ENCODE measurements at regions not wholly inside any gene's neighbourhood (a gene's known extent, or its start where the extent isn't known, plus 50 kb on each side); places are given as distances from the start of the nearest gene placed in this dataset.

DNA sequence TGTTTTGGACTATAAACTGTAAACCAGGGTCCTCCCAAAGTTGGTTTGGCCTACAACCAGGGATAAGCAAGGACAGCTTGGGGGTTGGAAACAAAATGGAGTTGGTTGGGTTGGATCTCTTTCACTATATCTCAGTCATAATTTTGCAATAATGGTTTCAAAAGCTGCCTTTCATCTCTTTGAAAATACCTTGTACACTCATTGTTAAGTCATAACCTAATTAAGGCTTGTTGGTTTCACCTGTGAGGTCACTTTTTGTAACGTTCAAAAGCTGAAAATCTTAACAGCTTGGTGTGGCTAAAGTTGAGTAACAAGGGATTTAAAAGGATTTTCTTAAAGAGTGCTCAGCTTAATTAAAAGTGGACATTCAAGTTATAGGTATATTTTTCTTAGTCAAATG is 476.1 kb downstream of the IPMK start:
- intact Hi-C loops (cut with DNase I; ENCODE audit: low total_unique reads), result no loop called here
- no peaks in the 10 kb centered on the region for H3K4me1 ChIP-seq
- 73 to 84% (median 75%) methylated on average over 1 of the region's 1 CpG for WGBS, 5 donors
- no peak overlapping the region for H3K4me3 ChIP-seq
- no peak for DNase-seq
- no peak for TF ChIP-seq EP300 (IDR thresholded peaks at IDR 0.05)
- TF ChIP-seq POLR2A (IDR thresholded peaks at IDR 0.05), result no peak
- TF ChIP-seq, protein P1, sequence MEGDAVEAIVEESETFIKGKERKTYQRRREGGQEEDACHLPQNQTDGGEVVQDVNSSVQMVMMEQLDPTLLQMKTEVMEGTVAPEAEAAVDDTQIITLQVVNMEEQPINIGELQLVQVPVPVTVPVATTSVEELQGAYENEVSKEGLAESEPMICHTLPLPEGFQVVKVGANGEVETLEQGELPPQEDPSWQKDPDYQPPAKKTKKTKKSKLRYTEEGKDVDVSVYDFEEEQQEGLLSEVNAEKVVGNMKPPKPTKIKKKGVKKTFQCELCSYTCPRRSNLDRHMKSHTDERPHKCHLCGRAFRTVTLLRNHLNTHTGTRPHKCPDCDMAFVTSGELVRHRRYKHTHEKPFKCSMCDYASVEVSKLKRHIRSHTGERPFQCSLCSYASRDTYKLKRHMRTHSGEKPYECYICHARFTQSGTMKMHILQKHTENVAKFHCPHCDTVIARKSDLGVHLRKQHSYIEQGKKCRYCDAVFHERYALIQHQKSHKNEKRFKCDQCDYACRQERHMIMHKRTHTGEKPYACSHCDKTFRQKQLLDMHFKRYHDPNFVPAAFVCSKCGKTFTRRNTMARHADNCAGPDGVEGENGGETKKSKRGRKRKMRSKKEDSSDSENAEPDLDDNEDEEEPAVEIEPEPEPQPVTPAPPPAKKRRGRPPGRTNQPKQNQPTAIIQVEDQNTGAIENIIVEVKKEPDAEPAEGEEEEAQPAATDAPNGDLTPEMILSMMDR (IDR thresholded peaks at IDR 0.05), result no peak
- no peak for TF ChIP-seq POLR2AphosphoS5 (IDR thresholded peaks at IDR 0.05)
- no peaks in the 10 kb centered on the region for H3K27me3 ChIP-seq
- H3K27ac ChIP-seq, result no peak overlapping the region
- H3K36me3 ChIP-seq, result no peaks in the 10 kb centered on the region
- no peaks in the 10 kb centered on the region for H3K9me3 ChIP-seq

DNA sequence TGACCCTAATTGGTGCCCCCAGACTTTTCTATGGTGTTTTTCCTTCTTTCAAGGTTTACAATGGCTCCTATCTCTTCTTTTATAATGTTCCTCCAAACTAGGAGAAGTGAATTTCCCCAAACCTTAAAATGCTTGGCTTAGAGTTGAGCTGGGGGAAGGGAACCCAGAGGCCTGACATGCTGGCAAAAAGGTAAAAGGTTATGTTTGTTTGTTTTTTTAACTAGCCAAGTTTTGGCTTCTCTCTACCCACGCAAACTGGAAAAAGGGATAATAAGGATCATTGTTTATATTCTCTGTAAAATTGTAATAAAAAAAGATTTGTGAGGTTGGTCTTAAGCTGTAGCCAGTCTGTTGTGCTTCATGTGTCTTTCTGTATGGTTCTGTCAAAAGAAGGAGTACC is 477.0 kb downstream of the IPMK start:
- TF ChIP-seq POLR2AphosphoS5 (IDR thresholded peaks at IDR 0.05) (no peak), EP300 (IDR thresholded peaks at IDR 0.05) (no peak), POLR2A (IDR thresholded peaks at IDR 0.05) (no peak)
- TF ChIP-seq, protein P1 (IDR thresholded peaks at IDR 0.05), result no peak
- 73 to 89% (median 86%) methylated on average over 1 of the region's 1 CpG for WGBS, 5 donors
- H3K4me3 ChIP-seq, result no peak overlapping the region
- H3K27ac ChIP-seq, result no peak overlapping the region
- no peaks in the 10 kb centered on the region for H3K27me3 ChIP-seq
- no peaks in the 10 kb centered on the region for H3K4me1 ChIP-seq
- intact Hi-C loops (cut with DNase I; ENCODE audit: low total_unique reads), result no loop called here
- no peaks in the 10 kb centered on the region for H3K9me3 ChIP-seq
- no peaks in the 10 kb centered on the region for H3K36me3 ChIP-seq
- DNase-seq, result no peak

DNA sequence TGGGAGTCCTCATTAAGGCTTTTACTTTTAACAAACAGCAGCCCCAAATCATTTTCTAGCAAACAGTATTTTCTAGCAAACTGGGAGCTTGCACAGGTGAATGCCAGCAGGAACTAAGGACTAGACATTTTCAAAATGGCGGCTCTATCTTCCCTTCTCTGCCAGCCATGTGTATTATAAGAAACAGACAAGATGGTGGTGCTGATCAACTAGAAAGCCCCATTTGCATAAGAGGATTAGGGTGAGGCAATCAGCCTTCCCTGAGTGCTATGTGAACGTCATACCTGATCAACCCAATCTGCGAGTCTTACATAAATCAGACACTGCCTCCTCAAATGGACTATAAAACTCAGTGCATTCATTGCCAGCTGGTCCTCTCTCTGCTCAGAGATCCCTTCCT is 479.6 kb downstream of the IPMK start:
- WGBS, 5 donors, result 84 to 95% (median 92%) methylated on average over 3 of the region's 3 CpGs
- Histone ChIP-seq H3K36me3 (no peaks in the 10 kb centered on the region), H3K9me3 (no peaks in the 10 kb centered on the region), H3K27ac (no peak overlapping the region), H3K4me3 (no peak overlapping the region), H3K4me1 (no peaks in the 10 kb centered on the region), H3K27me3 (no peaks in the 10 kb centered on the region)
- intact Hi-C loops (cut with DNase I; ENCODE audit: low total_unique reads), result no loop called here
- TF ChIP-seq POLR2A (IDR thresholded peaks at IDR 0.05) (no peak), POLR2AphosphoS5 (IDR thresholded peaks at IDR 0.05) (no peak), EP300 (IDR thresholded peaks at IDR 0.05) (no peak)
- TF ChIP-seq, protein P1 (IDR thresholded peaks at IDR 0.05), result no peak
- DNase-seq, result no peak

DNA sequence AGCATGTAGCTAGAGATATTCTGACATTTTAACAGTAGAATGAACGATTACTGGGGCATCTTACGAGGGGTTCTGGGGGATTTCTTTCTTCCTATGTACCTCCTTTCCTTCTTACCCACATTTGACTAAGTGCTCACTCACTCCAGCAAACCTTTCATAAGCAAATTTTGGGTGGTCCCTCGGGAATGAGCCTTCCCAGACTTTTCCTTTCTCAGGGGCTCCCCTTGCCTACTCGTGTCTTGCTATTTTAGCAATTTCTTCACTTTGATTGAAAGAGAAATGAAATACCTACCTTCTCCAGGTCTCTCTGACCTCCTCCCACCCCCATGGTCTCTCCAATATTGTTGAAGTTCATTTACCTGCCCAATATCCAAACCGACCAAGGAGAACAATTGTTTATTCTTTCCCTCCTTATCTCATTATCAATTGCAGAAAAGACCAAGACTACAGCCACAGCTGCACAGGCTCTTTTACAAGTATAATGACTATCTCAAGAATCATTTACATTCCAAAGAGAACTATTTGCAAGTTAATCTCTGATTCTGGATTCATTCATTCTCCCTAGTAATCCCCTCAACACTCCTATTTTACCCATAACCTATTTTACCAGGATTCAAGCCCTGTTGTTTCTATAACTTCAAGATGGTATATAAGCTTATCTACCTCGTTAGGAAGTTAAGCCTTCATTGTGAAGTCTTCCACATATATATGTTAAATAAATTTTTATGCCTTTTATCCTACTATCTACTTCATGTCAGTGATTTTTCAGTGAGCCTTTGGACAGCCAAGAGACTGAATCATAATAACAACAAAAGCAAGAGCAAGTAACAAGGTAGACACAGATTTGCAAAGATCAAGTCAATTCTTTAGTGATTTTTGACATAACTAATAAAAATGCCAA is 480.6 kb downstream of the IPMK start:
- Histone ChIP-seq H3K27me3 (no peaks in the 10 kb centered on the region), H3K27ac (no peak overlapping the region), H3K4me1 (no peaks in the 10 kb centered on the region), H3K9me3 (no peaks in the 10 kb centered on the region), H3K36me3 (no peaks in the 10 kb centered on the region), H3K4me3 (no peak overlapping the region)
- intact Hi-C loops (cut with DNase I; ENCODE audit: low total_unique reads), result no loop called here
- TF ChIP-seq POLR2AphosphoS5 (IDR thresholded peaks at IDR 0.05) (no peak), POLR2A (IDR thresholded peaks at IDR 0.05) (no peak), EP300 (IDR thresholded peaks at IDR 0.05) (no peak)
- TF ChIP-seq, protein P1 (IDR thresholded peaks at IDR 0.05), result no peak
- WGBS, 5 donors, result 19 to 33% (median 21%) methylated on average over 6 of the region's 6 CpGs
- no peak for DNase-seq

All from stomach (tissue), 8 donors.